HG02588 (cell line): ENCODE measurements at regions not wholly inside any gene's neighbourhood (a gene's known extent, or its start where the extent isn't known, plus 50 kb on each side); places are given as distances from the start of the nearest gene placed in this dataset.

Experiments
- ATAC-seq: cut with Tn5 transposase; IDR thresholded peaks from one replicate; pipeline ENCODE4 v1.9.1; 2021; ENCODE audit warnings: mild to moderate bottlenecking, moderate library complexity; ENCODE audit not compliant: unreplicated experiment

- ATAC-seq = no peak
These were observed 50.6 kb upstream of the UQCRFS1 start for GRCh38 chr19:29263305-29264135.

- no peak for ATAC-seq
These were observed 51.9 kb upstream of the UQCRFS1 start for GRCh38 chr19:29264897-29265296.

DNA sequence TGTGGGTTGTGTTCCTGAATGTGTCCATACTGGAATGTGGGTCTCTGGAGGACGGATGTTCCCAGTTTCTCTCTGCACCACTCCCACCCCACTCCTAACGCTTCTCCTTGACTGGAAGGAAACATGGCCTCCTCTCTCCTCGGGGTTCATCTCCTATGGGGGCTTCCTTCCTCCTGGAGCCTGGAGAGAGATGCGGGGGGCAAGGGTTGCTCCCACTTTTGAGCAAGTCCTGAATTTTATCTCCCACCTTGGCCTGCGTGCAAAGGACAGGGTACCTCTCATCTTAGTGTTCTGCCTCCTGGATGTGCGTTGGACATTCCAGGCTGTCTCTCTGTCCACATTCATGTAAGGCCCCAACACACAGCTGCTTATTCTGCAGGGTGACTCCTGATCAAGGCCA is 52.5 kb upstream of the UQCRFS1 start:
- ATAC-seq = no peak

- no peak for ATAC-seq
These were observed 53.0 kb upstream of the UQCRFS1 start for GRCh38 chr19:29266001-29266400.

- ATAC-seq = no peak
These were observed 53.7 kb upstream of the UQCRFS1 start for GRCh38 chr19:29266603-29267002.

DNA sequence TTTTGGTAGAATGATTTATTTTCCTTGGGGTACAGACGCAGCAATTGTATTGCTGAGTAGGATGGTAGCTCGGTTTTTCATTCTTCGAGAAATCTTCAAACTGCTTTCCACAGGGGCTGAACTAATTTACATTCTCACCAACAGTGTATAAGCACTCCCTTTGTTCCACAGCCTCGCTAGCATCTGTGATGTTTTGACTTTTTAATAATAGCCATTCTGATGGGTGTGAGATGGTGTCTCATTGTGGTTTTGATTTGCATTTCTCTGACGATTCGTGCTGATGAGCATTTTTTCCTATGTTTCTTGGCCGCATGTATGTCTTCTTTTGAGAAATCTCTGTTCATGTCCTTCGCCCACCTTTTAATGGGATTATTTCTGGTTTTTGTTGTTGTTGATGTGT is 54.8 kb upstream of the UQCRFS1 start:
- no peak for ATAC-seq

DNA sequence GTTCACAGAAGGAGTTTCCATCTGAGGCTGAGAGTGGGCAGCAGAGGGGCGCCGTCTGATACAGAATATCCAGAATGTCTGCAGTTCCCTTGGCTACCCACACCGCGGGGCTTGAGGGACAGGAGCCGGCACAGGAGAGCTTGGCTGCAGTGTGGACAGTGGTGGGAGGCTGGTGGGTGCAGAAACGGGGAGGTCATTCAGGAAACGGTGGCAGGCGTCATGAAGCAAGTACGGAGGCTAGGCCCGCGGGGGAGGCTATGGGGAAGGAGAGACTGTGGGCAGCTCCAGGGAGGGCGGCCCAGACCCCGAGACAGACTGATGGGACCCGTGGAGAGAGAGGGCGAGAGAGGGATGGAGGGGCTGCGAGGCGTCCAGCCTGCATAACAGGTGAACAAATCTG is 55.2 kb upstream of the UQCRFS1 start:
- ATAC-seq = no peak

GRCh38 chr19:29268721-29269393 is 55.9 kb upstream of the UQCRFS1 start:
- ATAC-seq = no peak

GRCh38 chr19:29269641-29270040 is 56.7 kb upstream of the UQCRFS1 start:
- ATAC-seq = no peak

GRCh38 chr19:29271341-29271740 is 58.4 kb upstream of the UQCRFS1 start:
- ATAC-seq = no peak

GRCh38 chr19:29271911-29272310 is 59.0 kb upstream of the UQCRFS1 start:
- ATAC-seq = no peak

DNA sequence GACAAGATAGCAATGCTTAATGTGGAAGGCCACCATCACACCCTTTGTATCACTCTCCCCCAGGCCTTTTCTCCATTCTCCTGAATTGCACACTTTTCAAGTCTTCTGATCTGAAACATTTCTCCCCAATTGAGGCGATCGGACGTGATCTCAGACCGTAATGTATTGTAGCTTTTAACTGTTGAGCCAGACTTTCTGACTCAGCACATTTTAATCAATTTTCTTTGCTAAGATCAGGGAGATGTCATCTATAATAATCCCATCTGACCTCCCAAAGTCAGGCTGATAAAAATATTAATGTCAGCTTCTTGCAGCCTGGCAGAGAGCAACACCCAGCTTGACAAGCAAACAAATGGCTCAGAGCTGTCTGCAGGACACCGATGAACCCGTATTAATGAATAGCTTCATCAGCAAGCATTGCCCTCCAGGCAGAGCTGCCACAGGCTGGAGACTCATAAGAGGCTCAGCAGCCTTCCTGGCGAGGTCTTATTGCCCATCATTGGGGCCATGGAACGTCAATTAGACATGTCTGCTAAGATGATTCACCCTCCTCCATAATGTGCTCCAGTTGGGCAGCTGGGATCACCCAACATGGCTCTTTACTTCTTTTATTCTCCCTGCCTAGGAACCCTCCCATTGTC is 60.2 kb upstream of the UQCRFS1 start:
- ATAC-seq = no peak

GRCh38 chr19:29275266-29275665 is 62.3 kb upstream of the UQCRFS1 start:
- ATAC-seq = no peak

- peak; percentile 99 for ATAC-seq
These were observed 64.2 kb upstream of the UQCRFS1 start for GRCh38 chr19:29277102-29277501.

- no peak for ATAC-seq
These were observed 65.8 kb upstream of the UQCRFS1 start for GRCh38 chr19:29278716-29279115.

DNA sequence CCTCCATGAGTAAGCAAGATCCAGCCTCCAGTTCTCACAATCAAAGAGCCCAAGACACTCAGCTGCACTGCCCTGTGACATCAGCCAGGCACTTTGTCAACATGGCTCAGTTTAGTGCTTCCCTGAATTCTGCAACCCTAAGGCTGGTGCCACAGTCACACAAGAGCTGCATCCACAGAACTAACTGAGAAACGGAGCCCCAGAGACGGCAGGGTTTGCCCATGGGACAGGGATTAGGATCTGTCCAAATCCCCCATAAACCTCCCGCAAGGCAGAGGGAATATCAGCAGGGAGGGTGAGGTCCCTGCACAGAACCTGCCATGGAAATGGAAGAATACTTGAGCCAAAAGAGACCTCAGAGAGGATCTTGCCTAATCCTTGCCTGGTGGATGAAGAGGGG is 70.4 kb upstream of the UQCRFS1 start:
- no peak for ATAC-seq

DNA sequence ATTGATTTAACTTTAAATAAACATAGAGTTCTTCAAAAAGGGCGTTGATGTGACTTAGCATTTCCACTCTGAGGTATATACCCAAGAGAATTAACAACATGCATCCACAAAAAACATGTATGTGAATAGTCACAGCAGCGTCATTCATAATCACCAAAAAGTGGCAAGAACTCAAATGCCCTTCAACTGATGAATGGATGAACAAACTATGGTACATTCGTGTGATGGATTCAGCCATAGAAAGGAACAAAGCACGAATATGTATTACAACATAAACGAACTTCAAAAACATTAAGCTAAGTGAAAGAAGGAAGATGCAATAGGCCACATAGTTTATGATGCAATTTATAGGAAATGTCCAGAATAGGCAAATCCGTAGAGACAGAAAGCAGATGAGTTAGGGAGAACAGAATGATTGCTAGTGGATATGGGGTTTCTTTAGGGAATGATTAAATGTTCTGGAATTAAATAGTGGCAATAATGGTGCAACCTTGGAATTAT is 72.3 kb upstream of the UQCRFS1 start:
- no peak for ATAC-seq

DNA sequence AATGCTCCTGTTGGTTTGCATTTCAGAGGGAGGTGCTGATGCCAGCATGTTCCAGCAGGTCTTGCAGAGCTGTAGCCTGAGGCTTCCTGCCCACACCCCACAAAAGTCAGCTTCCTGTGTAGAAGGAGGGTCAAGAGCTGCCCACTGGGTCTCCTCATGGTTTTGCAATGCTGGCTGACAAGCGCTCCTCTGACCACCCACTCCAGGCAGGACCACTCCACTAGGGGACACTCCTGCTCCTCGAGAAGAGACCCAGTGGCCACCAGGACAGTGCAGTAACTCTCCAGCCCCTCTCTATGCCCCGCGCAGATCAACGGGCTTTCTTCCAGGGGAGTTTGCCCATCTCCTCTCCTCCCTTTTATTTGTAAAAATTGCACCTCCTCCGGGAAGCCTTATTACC is 72.9 kb upstream of the UQCRFS1 start:
- ATAC-seq = no peak

DNA sequence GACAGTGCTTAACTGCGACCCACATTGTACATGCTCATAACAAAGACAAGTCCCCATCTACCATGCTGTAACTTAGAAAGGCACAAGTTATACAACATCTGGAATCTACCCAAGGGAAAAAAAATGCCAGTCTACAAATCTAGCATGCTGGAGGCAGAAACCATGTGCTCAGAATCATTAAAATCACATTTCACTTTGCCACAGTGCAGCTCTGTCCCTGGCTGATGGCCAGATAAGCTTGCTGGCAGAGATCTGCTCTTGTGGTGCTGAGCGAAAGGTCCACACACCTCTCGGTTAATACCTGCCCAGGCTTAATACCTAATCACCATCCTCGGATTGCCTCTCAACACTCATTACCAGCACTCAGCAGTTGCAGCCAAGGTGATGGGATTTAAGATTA is 74.1 kb upstream of the UQCRFS1 start:
- no peak for ATAC-seq

DNA sequence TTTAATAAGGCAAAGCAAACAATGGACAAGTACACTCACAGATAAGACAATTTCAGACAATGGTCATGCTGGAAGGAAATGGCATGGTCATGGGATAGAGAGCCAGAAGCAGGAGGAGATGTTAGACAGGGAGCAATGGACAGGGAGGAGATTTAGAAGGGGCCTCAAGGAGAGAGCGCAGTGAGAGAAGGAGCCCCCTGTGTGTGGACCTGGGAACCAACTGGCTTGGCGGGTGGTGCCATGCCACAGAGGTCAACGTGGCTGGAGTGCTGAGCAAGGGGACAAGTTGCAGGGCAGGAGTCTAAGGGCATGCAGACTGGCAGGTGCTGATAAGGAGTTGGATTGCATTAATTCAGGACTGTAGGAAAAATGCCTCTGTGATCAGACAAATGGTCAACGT is 75.3 kb upstream of the UQCRFS1 start:
- no peak for ATAC-seq

- no peak for ATAC-seq
These were observed 76.1 kb upstream of the UQCRFS1 start for GRCh38 chr19:29289020-29289419.

- no peak for ATAC-seq
These were observed 77.9 kb upstream of the UQCRFS1 start for GRCh38 chr19:29290853-29291252.
